ENCODE measurements at regions not wholly inside any gene's neighbourhood (a gene's known extent, or its start where the extent isn't known, plus 50 kb on each side); places are given as distances from the start of the nearest gene placed in this dataset.

DNA sequence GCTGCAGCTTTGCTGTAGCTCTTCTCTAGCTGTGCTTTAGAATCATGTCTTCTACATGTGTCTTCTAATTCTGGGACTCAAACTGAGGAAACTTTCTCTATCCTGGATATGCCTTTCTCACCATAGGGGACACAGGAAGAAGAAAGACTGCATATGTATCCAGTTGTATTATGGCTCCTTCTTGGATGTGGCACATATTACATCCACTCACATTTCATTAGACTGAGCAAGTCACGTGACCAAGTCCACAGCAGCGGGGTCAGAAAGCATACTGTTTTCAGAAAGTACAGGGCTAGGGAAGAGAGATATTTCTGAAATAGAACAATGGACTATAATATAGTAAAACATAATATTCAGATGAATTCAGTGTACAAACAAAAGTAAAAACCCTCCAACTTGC, 187.6 kb upstream of the RIMS1 start:
- ChIA-PET POLR2A (no interaction called here), CTCF (no interaction called here)
- no peak for DNase-seq (ENCODE audit: extremely low spot score)
- TF ChIP-seq SUZ12 (IDR thresholded peaks at IDR 0.05) = no peak
- no peak for TF ChIP-seq CTBP1 (IDR thresholded peaks at IDR 0.05; ENCODE audit: borderline replicate concordance)
- no peak for TF ChIP-seq LEF1 (IDR thresholded peaks at IDR 0.05; ENCODE audit: borderline replicate concordance)
- no peak for TF ChIP-seq HDGF (IDR thresholded peaks at IDR 0.05; ENCODE audit: borderline replicate concordance)
- TF ChIP-seq ZNF384 (IDR thresholded peaks at IDR 0.05) = no peak
- TF ChIP-seq SP1 (IDR thresholded peaks at IDR 0.05) = no peak
- TF ChIP-seq NFRKB (IDR thresholded peaks at IDR 0.05) = no peak
- no peak for TF ChIP-seq FOXA1 (IDR thresholded peaks at IDR 0.05)
- TF ChIP-seq, protein P1, sequence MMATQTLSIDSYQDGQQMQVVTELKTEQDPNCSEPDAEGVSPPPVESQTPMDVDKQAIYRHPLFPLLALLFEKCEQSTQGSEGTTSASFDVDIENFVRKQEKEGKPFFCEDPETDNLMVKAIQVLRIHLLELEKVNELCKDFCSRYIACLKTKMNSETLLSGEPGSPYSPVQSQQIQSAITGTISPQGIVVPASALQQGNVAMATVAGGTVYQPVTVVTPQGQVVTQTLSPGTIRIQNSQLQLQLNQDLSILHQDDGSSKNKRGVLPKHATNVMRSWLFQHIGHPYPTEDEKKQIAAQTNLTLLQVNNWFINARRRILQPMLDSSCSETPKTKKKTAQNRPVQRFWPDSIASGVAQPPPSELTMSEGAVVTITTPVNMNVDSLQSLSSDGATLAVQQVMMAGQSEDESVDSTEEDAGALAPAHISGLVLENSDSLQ (IDR thresholded peaks at IDR 0.05) = no peak
- TF ChIP-seq ARNT (IDR thresholded peaks at IDR 0.05) = no peak
- TF ChIP-seq BHLHE40 (IDR thresholded peaks at IDR 0.05; ENCODE audit: borderline replicate concordance) = no peak

DNA sequence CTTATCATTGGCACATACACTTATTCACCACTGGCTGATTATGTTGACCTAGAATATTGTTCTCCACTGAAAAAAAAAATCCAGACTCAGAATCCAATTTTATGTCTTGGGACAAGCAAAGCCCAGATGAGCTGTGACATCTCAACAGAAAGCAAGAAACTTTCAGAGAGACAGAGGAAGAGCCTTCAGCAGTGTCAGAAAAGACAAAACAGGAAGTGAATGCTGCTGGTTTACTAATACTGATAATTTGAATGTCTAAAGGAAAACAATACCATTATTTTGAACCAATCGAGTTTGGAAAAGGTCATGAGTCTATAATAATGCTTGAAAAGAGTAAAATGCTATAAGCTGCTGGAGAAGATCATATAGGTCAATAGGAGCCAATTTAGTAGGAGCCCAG, 179.8 kb upstream of the RIMS1 start:
- no peak for DNase-seq (ENCODE audit: extremely low spot score)
- CTCF ChIA-PET = no interaction called here
- POLR2A ChIA-PET = no interaction called here
- TF ChIP-seq SP1 (IDR thresholded peaks at IDR 0.05) (no peak), FOXM1 (IDR thresholded peaks at IDR 0.05; ENCODE audit: borderline replicate concordance) (no peak), FOXK2 (IDR thresholded peaks at IDR 0.05) (no peak), LEF1 (IDR thresholded peaks at IDR 0.05; ENCODE audit: borderline replicate concordance) (no peak), CTBP1 (IDR thresholded peaks at IDR 0.05; ENCODE audit: borderline replicate concordance) (no peak), ZNF384 (IDR thresholded peaks at IDR 0.05) (no peak), SUZ12 (IDR thresholded peaks at IDR 0.05) (no peak), HDGF (IDR thresholded peaks at IDR 0.05; ENCODE audit: borderline replicate concordance) (no peak), ELF4 (IDR thresholded peaks at IDR 0.05) (no peak), L3MBTL2 (conservative IDR thresholded peaks at IDR 0.05) (no peak), BHLHE40 (IDR thresholded peaks at IDR 0.05; ENCODE audit: borderline replicate concordance) (no peak), FOXA1 (IDR thresholded peaks at IDR 0.05) (no peak), TARDBP (IDR thresholded peaks at IDR 0.05) (no peak)
- TF ChIP-seq, protein P1 (IDR thresholded peaks at IDR 0.05) = no peak

DNA sequence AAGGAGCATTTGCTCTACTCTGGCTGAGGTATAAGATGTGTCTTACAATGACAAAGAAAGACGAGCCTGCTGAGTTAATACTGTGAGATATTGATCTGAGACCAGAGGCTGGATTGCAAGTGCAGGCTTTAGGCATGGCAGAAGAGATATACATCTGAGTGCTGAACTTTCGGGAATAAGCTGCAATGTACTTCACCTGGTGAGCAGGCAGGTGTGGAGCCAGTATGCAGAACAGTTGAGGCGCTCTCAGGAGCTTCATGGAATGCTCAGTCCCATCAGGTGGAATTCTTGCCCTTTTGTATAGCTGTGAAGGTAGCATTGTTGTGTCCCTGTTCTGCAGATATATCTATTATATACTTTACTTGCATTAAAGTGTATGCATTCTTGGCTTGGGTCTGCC, 179.3 kb upstream of the RIMS1 start:
- POLR2A ChIA-PET = no interaction called here
- no peak for TF ChIP-seq ARNT (IDR thresholded peaks at IDR 0.05)
- TF ChIP-seq HDGF (IDR thresholded peaks at IDR 0.05; ENCODE audit: borderline replicate concordance) = no peak
- no peak for TF ChIP-seq ELF4 (IDR thresholded peaks at IDR 0.05)
- TF ChIP-seq ZNF384 (IDR thresholded peaks at IDR 0.05) = no peak
- TF ChIP-seq BHLHE40 (IDR thresholded peaks at IDR 0.05; ENCODE audit: borderline replicate concordance) = no peak
- TF ChIP-seq FOXM1 (IDR thresholded peaks at IDR 0.05; ENCODE audit: borderline replicate concordance) = no peak
- no peak for TF ChIP-seq LEF1 (IDR thresholded peaks at IDR 0.05; ENCODE audit: borderline replicate concordance)
- TF ChIP-seq L3MBTL2 (conservative IDR thresholded peaks at IDR 0.05) = no peak
- TF ChIP-seq FOXK2 (IDR thresholded peaks at IDR 0.05) = no peak
- no peak for TF ChIP-seq TARDBP (IDR thresholded peaks at IDR 0.05)
- TF ChIP-seq, protein P1 (IDR thresholded peaks at IDR 0.05) = no peak
- TF ChIP-seq FOXA1 (IDR thresholded peaks at IDR 0.05) = no peak
- TF ChIP-seq SP1 (IDR thresholded peaks at IDR 0.05) = no peak
- DNase-seq (ENCODE audit: extremely low spot score) = no peak
- CTCF ChIA-PET = no interaction called here

DNA sequence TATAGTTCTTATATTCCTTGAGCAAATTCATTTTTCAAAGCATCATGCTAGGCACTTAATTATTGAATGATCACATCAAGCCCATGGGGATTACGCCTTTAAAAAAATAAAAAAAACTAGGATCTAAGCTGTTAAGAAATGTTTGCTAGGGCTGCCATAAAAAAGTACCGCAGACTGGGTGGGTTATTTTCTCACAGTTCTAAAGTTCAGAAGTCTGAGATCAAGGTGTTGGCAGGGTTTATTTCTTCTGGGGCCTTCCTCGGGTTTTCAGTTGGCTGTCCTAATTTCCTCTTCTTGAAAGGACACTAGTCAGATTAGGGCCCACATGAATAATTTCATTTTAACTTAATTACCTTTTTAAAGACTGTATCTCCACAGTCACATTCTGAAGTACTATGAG, 165.6 kb upstream of the RIMS1 start:
- TF ChIP-seq FOXK2 (IDR thresholded peaks at IDR 0.05) (no peak), CTBP1 (IDR thresholded peaks at IDR 0.05; ENCODE audit: borderline replicate concordance) (no peak), NFRKB (IDR thresholded peaks at IDR 0.05) (no peak), ZNF384 (IDR thresholded peaks at IDR 0.05) (no peak), TARDBP (IDR thresholded peaks at IDR 0.05) (no peak), SUZ12 (IDR thresholded peaks at IDR 0.05) (no peak), BHLHE40 (IDR thresholded peaks at IDR 0.05; ENCODE audit: borderline replicate concordance) (no peak), FOXM1 (IDR thresholded peaks at IDR 0.05; ENCODE audit: borderline replicate concordance) (no peak), SP1 (IDR thresholded peaks at IDR 0.05) (no peak), FOXA1 (IDR thresholded peaks at IDR 0.05) (no peak), LEF1 (IDR thresholded peaks at IDR 0.05; ENCODE audit: borderline replicate concordance) (no peak), HDGF (IDR thresholded peaks at IDR 0.05; ENCODE audit: borderline replicate concordance) (no peak)
- ChIA-PET CTCF (no interaction called here), POLR2A (no interaction called here)
- DNase-seq (ENCODE audit: extremely low spot score) = no peak

DNA sequence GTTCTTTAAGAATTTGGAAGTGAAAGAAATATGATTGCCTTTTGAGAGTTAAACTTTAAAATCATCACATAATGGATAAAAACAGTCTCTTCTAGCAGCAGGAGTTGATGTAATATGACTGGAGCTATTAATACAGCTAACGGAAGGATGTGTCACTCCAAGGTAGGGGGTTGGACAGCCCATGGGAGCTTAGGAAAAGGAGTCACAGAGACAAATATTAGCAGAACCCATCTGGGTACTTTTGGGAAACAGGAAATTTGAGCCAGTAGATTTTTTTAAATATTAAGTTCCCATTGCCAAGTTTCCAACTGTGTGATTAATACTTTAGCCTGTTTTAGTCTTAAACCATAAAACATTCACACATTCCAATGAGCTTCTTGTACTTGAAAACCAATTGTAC, 164.7 kb upstream of the RIMS1 start:
- no peak for DNase-seq (ENCODE audit: extremely low spot score)
- ChIA-PET POLR2A (no interaction called here), CTCF (no interaction called here)
- TF ChIP-seq SP1 (IDR thresholded peaks at IDR 0.05) = no peak
- TF ChIP-seq FOXK2 (IDR thresholded peaks at IDR 0.05) = no peak
- TF ChIP-seq CTBP1 (IDR thresholded peaks at IDR 0.05; ENCODE audit: borderline replicate concordance) = no peak
- no peak for TF ChIP-seq FOXM1 (IDR thresholded peaks at IDR 0.05; ENCODE audit: borderline replicate concordance)
- no peak for TF ChIP-seq SUZ12 (IDR thresholded peaks at IDR 0.05)
- TF ChIP-seq, protein P1 (IDR thresholded peaks at IDR 0.05) = no peak
- TF ChIP-seq NFRKB (IDR thresholded peaks at IDR 0.05) = no peak
- no peak for TF ChIP-seq ELF4 (IDR thresholded peaks at IDR 0.05)

DNA sequence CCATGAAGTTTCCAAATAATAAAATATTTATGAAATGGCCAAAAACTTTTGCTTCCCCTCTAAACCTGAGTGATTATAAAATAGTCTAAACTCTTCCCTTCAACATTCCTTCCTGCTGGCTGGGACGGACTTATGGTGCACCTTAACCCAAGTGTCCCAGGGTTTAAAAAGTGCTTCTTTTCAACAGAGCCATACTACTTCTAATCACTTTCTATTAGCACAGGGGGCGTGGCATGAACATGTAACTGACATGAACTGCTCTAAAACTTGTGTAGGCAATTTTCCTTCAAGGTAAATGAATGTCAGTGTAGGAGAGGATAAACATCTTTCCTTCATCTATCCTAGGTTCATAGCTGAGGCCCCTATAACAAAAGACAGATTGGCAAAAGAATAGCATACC, 163.6 kb upstream of the RIMS1 start:
- CTCF ChIA-PET = no interaction called here
- POLR2A ChIA-PET = no interaction called here
- TF ChIP-seq BHLHE40 (IDR thresholded peaks at IDR 0.05; ENCODE audit: borderline replicate concordance) (no peak), L3MBTL2 (conservative IDR thresholded peaks at IDR 0.05) (no peak)
- no peak for DNase-seq (ENCODE audit: extremely low spot score)
